Right forelimb (tissue), 1 donor: ENCODE measurements at regions not wholly inside any gene's neighbourhood (a gene's known extent, or its start where the extent isn't known, plus 50 kb on each side); places are given as distances from the start of the nearest gene placed in this dataset.

Experiments used
- DNase-seq: peaks from one replicate; pipeline ENCODE4 v3.0.0-alpha.2; 2018

- no peak for DNase-seq
Observed at GRCh38 chr1:213375002-213375401, 324.0 kb downstream of the RPS6KC1 start.

DNA sequence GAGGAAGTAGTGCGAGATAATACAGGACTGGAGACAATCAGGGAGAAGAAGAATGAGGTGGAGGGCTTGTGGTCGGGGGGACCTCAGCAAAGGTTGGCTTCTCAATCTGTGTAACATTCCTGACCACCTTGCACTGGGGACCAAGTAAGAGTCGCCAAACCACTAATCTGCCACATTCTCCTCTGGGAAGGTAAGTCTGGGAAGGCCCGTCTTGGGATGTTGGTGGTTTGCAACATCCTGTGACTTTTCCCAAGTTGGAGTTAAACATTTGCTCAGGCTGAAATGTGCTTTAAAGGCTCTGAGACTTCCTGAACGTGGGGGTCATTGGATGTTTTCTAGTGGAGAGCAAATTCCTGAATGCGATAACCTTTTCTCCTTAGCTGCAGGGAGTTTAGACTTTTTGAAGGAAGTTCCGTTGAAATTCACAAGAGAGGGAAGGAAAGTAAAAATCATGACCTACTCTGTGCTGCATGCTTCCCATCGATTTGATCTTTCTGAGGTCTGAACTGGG, 325.9 kb downstream of the RPS6KC1 start:
- DNase-seq = no peak

- no peak for DNase-seq
Observed at GRCh38 chr1:213380865-213381264, 329.8 kb downstream of the RPS6KC1 start.

GRCh38 chr1:213381572-213382084, 330.6 kb downstream of the RPS6KC1 start:
- DNase-seq = no peak

- DNase-seq = no peak
Observed at GRCh38 chr1:213383465-213383864, 332.4 kb downstream of the RPS6KC1 start.

- no peak for DNase-seq
Observed at GRCh38 chr1:213385201-213385600, 334.2 kb downstream of the RPS6KC1 start.

DNA sequence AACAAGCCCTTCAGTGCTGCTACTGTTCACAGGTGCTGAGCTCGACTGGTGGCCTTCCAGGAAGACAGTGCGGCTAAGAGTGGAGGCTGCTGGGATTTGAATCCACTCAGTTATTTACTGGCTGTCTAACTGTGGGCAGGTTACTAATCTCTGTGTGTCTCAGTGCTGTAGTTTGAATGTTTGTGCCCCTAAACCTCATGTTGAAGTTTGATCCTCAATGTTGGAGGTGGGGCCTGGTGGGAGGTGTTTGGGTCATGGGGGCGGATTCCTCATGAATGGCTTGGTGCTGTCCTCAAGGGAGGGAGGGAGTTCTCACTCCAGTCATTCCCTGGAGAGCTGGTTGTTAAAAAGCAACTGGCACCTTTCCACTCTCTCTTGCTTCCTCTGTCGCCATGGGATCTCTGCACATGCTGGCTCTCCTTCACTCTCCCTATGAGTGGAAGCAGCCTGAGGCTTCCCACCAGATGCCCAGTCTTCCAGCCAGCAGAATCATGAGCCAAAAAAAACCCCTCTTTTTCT, 334.8 kb downstream of the RPS6KC1 start:
- DNase-seq = no peak

GRCh38 chr1:213387380-213388015, 336.5 kb downstream of the RPS6KC1 start:
- DNase-seq = no peak

DNA sequence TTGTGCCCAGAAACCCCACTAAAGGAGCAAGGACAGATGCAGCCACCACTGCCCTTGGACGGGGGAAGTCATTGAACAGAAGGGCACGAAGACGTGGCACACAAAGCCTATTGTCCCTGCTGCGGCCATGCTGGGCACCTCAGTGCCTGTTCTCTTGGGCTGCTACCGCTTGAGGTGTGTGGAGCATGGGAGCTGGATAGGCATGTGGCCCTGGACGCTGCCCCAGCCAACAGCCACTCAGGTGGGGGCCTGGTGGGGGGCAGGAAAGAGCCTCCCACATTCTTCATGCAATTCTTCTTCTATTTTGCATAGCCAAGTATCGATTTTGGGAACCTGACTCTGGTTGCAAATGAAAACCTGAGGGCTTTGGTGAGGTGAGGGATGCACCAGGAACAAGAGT, 337.2 kb downstream of the RPS6KC1 start:
- no peak for DNase-seq

DNA sequence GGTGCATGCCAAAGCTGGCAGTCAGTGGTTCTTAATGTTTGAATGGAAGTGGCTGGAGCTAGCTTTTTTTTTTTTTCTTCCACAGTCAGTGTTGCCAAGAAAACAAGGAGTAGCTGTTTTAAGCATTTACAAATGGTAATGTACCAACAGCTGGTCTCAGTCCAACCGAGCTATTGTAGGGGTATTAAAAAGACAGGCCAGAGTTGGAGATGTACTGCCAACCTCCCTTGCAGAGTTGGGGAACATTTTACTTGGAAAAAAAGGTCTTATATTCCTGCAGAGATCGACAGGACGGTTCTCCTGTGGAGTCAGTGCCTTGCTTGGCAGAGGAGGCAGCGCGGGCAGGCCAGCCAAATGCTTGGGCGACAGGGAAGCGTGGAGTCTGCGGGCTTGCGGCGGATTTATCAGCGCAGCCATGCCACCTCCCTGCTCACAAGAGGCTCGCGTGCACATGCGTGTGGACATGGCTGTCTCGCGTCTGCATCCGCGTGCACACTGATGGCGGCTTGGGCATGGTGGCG, 338.1 kb downstream of the RPS6KC1 start:
- no peak for DNase-seq

- DNase-seq = no peak
Observed at GRCh38 chr1:213391445-213391844, 340.4 kb downstream of the RPS6KC1 start.

- DNase-seq = no peak
Observed at GRCh38 chr1:213393860-213394259, 342.8 kb downstream of the RPS6KC1 start.

DNA sequence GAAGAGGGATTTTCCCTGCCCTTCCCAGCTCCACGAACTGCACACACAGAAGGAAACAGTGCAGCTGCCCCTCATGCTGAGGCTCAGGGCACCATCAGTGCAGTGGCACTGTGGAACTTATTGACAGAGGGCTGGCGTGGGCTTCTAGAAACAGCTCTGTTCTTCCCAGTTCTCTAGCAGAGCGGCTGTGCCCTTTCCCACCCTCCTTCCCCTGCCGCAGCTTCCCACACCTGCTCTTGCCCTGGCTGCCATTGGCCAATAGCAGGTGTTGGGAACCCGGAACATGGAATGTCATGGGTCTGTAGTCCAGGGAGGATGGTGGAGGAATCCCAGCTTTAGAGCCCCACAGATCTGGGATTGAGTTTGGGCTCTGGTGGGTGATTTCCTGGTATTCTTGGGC, 343.8 kb downstream of the RPS6KC1 start:
- DNase-seq = no peak

DNA sequence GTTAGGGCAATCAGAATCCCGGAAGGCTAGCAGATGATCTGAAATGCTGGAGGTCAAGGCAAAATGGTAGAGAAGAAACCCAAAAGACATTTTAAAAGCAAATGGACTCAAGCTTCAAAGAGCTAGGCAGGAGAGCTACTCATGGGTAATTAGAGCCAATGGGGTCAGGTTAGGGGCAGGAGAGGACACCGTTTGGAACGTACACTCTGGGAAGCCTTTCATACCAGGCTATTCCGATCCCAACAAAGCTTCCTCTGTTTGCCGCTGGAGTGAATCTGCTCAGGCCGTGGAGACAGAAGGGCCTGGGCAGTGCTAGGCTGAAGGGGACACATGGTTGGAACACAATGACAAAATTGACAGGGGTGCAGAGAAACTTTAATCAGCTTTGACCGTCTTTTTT, 346.6 kb downstream of the RPS6KC1 start:
- no peak for DNase-seq

DNA sequence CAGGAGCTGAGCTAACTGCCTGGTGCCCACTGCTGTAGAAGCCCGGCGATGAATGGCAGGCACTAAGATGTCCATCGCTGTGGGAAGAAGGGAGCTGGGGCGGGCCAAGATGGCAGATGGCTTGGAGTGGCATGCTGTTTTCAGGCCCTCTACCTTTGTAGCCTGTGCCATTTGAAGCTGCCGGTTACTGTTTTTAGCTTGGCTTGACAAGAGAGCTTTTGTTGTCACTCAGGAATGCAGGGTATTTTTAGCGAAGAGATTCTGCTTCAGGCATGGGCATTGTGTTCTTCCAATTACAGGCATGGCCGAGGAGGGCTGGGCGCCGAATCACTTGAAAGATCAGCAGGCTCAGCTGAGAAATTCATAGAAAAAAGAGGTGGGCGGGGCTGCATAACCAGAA, 348.7 kb downstream of the RPS6KC1 start:
- no peak for DNase-seq

DNA sequence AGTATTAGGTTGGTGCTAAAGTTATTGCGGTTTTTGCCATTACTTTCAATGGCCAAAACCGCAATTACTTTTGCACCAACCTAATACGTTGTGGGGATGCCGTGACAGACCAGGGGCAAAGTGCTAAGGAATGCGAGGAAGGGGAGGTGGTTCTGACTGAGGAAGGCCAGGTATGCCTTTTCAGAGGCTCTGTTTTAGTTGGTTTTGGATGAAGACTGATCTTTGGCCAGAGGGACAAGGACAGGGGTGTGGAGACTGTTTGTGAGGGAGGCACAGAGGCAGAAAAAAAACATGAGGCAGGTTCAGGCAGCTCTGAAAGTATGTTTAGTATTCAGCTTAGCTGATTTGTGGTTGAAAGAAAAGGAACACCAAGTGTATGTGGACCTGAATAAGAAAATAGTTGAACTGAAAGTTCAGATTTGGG, 358.2 kb downstream of the RPS6KC1 start:
- no peak for DNase-seq

GRCh38 chr1:213409971-213410370, 358.9 kb downstream of the RPS6KC1 start:
- DNase-seq = no peak

- no peak for DNase-seq
Observed at GRCh38 chr1:213414346-213414745, 363.3 kb downstream of the RPS6KC1 start.

GRCh38 chr1:213414911-213415310, 363.9 kb downstream of the RPS6KC1 start:
- no peak for DNase-seq

- no peak for DNase-seq
Observed at GRCh38 chr1:213415691-213416380, 364.8 kb downstream of the RPS6KC1 start.

GRCh38 chr1:213416461-213417224, 365.6 kb downstream of the RPS6KC1 start:
- DNase-seq = no peak

DNA sequence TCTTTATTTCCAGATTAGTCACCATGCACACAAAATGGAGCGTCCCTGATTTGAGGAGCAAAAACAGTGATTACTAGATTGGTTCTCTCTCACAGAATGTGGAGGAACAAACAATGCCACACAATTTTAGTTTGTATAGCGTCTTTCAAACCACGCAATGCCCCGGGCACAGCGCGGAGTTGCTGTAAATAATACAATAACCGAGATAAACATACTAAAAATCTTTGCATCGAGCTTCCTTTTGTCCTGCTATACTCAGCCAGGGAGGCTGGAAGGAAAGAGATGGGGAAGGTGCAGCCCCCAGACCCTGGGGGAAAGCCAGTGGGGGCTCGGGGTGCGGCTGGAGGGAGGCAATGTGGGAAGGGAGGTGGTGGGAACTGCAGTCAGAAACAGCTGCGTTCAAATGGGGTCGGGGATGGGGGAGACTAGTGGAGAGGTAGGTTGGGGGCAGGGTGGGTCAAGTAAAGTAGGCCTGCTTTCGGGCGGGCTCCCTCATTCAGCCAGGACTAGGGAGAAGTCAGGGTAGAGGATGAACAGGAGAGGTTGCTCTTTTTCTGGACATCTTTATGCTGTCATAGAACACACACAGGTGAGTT, 366.3 kb downstream of the RPS6KC1 start:
- DNase-seq = no peak

DNA sequence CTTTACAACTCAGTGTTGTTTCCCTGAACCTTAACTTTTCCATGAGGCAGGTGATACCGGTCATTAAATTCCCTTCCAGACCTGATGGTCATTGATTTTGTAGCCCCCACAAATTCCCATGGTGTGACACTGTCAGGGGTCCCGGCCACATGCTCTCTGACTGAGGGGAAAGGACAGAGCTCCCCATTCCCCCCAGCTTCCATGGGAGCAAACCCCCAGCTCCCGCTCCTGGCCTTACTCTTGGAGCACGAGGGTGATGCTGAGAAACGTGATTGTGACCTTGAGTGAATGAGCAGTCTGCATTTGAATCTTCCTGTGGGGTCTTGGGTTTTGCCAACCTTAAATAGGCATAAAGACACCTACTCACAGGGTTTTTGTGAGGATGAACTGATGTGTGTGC, 366.8 kb downstream of the RPS6KC1 start:
- DNase-seq = no peak
